ENCODE measurements at regions not wholly inside any gene's neighbourhood (a gene's known extent, or its start where the extent isn't known, plus 50 kb on each side); places are given as distances from the start of the nearest gene placed in this dataset.

DNA sequence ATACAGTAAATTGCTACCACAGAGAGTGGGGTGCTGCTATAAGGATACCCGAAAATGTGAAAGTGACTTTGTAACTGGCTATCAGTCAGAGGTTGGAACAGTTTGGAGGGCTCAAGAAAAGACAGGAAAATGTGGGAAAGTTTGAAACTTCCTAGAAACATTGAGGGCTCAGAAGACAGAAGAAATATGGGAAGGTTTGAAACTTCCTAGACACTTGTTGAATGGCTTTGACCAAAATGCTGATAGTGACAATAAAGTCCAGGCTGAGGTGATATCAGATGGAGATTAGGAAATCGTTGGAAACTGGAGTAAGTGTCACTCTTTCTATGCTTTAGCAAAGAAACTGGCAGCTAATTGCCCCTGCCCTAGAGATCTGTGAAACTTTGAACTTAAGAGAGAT, 1158.6 kb upstream of the CDH6 start:
- TF ChIP-seq, protein P1, sequence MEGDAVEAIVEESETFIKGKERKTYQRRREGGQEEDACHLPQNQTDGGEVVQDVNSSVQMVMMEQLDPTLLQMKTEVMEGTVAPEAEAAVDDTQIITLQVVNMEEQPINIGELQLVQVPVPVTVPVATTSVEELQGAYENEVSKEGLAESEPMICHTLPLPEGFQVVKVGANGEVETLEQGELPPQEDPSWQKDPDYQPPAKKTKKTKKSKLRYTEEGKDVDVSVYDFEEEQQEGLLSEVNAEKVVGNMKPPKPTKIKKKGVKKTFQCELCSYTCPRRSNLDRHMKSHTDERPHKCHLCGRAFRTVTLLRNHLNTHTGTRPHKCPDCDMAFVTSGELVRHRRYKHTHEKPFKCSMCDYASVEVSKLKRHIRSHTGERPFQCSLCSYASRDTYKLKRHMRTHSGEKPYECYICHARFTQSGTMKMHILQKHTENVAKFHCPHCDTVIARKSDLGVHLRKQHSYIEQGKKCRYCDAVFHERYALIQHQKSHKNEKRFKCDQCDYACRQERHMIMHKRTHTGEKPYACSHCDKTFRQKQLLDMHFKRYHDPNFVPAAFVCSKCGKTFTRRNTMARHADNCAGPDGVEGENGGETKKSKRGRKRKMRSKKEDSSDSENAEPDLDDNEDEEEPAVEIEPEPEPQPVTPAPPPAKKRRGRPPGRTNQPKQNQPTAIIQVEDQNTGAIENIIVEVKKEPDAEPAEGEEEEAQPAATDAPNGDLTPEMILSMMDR (IDR thresholded peaks at IDR 0.05), result no peak

DNA sequence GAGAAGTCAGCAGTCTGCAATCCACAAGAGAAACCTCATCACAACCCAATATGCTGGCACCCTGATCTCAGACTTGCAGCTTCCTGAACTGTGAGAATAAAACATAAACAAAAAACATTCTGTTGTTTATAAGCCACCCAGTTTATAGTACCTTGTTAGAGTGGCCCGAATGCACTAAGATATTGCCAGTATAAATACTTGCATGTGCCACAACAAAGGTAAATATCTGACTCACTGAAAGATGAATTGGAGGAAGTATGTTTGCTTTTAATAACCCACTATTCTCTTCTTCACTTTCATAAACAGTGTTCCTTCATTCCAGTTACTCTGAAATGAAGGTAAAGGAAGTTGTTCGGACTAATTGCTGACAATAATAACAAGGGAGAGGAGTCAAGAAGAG, 1163.4 kb upstream of the CDH6 start:
- TF ChIP-seq, protein P1 (IDR thresholded peaks at IDR 0.05), result no peak

DNA sequence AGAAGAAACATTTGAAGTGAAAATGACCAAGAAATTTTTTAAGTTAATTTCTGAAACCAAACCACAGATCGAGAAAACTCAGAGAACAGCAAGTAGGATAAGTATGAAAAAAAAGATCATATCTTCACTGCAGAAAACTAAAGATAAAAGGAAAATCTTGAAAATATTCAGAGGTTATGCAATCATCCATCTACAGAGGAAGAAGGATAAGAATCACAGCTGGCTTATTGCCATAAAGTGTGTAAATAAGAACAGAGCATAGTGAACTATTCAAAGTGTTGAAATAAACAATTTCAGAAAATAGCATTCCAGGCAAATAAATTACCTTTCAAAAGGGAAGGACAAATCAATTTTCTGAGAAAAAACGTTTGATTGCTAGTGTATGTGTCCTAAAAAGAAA, 1191.7 kb upstream of the CDH6 start:
- TF ChIP-seq, protein P1 (IDR thresholded peaks at IDR 0.05), result no peak

DNA sequence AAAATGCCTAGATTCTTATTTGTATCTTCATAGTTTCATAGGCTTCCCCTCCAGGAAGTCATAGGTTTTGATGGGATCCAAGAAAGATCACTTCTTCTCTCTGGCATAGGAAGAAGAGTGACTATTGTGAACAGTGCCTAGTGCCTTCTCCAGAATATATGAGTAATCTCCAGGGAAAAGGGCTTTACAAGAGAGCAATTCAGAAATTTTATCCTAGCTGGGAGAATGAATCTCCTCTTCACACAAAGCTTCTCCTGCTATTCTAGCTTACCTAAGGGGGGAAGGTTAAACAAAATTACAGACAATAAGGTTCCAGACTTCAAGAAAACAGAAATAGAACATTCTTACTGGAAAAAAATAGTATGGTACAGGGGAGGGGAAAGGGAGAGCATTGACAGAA, 1193.3 kb upstream of the CDH6 start:
- TF ChIP-seq, protein P1 (IDR thresholded peaks at IDR 0.05), result no peak

DNA sequence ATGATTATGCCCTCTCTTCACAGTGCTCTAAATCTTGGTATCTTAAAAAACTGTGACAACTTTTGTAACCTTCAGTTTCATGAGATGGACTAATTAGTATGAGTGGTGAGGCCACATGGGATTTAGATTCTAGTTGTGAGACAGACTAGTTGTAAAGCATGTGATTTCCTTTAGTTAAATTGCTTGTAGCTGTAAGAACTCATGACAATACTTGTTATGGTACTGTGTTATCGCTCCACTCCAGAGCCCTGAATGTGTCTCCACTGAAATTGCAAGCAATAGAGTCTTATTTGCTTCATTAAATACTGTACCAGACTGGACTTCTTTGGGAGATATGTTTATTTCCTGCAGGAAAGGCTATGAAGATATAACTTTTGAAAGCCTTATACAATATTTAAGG, 1198.3 kb upstream of the CDH6 start:
- TF ChIP-seq, protein P1 (IDR thresholded peaks at IDR 0.05), result no peak

DNA sequence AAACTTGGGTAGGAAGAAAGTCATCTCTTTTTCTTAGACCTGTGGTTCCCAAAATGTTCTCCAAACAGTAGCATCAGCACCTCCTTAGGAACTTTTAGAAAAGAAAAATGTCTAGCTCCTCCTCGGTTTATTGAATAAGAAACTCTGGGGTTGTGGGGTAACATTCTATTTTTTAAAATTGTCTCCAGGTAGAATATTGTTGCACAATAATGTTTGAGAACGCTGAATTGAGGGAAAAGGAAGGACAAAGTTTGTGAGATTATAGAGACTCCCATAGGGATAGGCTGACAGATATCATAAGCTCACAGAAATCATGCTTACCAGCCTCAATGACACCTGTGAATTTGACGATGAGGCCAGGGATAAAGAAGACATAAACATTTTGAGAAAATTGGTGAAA, 1199.0 kb upstream of the CDH6 start:
- TF ChIP-seq, protein P1 (IDR thresholded peaks at IDR 0.05), result no peak

DNA sequence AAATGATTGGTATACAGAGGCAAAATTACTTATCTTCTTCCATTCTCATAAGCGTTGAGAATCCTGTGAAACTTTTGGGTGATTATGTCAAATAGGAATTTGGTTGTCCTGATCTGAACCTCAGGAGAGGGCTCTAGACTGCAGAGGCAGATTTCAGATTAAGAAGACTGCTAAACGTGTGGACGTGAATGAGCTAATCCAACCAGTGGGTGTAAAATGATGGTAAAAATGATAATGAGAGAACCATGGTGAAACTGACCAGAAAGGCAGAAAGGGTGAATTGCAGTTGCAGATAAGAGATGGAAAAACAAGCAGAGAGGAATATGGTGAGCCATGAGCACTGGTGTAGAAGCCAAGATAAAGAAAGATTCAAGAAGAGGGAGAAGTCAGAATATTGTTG, 1200.2 kb upstream of the CDH6 start:
- TF ChIP-seq, protein P1 (IDR thresholded peaks at IDR 0.05), result no peak

DNA sequence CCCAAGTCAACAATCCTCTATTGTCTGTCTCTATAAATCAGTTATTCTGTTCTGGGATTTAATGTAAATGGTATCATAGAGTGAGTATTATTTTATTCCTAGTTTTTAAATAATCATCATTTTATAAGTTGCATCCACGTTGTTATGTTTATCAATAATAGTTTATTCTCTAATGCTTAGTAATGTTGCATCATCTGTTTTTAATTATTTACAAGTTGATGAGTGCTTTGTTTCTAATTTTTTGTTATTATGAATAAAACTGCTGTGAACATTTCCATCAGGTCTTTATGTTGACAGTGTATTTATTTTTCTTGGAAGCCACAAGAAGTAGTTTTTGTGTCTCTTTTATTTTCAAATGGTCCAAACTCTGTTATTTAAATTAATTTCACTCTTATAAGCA, 1201.2 kb upstream of the CDH6 start:
- TF ChIP-seq, protein P1 (IDR thresholded peaks at IDR 0.05), result no peak
